Stomach (tissue), 4 donors: ENCODE measurements at regions not wholly inside any gene's neighbourhood (a gene's known extent, or its start where the extent isn't known, plus 50 kb on each side); places are given as distances from the start of the nearest gene placed in this dataset.

Experiments
- CTCF ChIP-seq, 7 experiments: fragments of 450-650 bp in 4 of 7; fragments of 200-600 bp in 3 of 7; sonication (generic) in 3 of 7; IDR thresholded peaks; one replicate each; pipeline ENCODE4 v1.5.1; 2016 to 2019; ENCODE audit warnings: antibody characterized with exemption in 7 of 7, control low read depth in 2 of 7, mild to moderate bottlenecking in 1 of 7
- EP300 ChIP-seq: sonication (generic); formaldehyde crosslinking; IDR thresholded peaks from one replicate; pipeline ENCODE4 v1.6.1; 2017; ENCODE audit warnings: antibody characterized with exemption
- POLR2A ChIP-seq, 4 donors: fragments of 450-650 bp; IDR thresholded peaks; one replicate each; pipeline ENCODE4 v1.6.1; 2016; ENCODE audit warnings: antibody characterized with exemption in 4 of 4, control low read depth in 2 of 4, mild to moderate bottlenecking in 1 of 4, moderate library complexity in 1 of 4
- POLR2AphosphoS5 ChIP-seq, 3 donors: sonication (generic); formaldehyde crosslinking; IDR thresholded peaks; one replicate each; pipeline ENCODE4 v1.6.1; 2016; ENCODE audit warnings: antibody characterized with exemption in 3 of 3

- TF ChIP-seq CTCF (IDR thresholded peaks at IDR 0.05) = no peak
- TF ChIP-seq POLR2A (IDR thresholded peaks at IDR 0.05) = no peak
- TF ChIP-seq POLR2AphosphoS5 (IDR thresholded peaks at IDR 0.05) = no peak
- TF ChIP-seq EP300 = no peak
Observed at GRCh38 chr5:74560245-74560644, 80.3 kb downstream of the ENC1 start.
